Right lobe of liver (tissue), 4 donors: ENCODE measurements at regions not wholly inside any gene's neighbourhood (a gene's known extent, or its start where the extent isn't known, plus 50 kb on each side); places are given as distances from the start of the nearest gene placed in this dataset.
"Not testable (repeated sequence)": the region's sequence is repeated elsewhere in the genome, so short reads cannot be mapped to it uniquely, and the experiment has no call there.

ENCODE experiments used
- POLR2A ChIP-seq: fragments of 450-650 bp; IDR thresholded peaks from one replicate; pipeline ENCODE4 v1.6.1; 2017; ENCODE audit warnings: antibody characterized with exemption, mild to moderate bottlenecking
- TF ChIP-seq, protein P1 (sequence below), 4 donors: fragments of 200-600 bp in 3 of 4; fragments of 450-650 bp in 1 of 4; IDR thresholded peaks; one replicate each; pipeline versions ENCODE4 v1.5.1 to v1.8.0; 2016 to 2022; ENCODE audit warnings: antibody characterized with exemption in 4 of 4, mild to moderate bottlenecking in 2 of 4
- donor health status: DM: no; HTN: no; CAD: no.
- donor health status: DM: no; HTN: no; CAD: no.
- donor health status: DM: no; HTN: yes; CAD: no.

DNA sequence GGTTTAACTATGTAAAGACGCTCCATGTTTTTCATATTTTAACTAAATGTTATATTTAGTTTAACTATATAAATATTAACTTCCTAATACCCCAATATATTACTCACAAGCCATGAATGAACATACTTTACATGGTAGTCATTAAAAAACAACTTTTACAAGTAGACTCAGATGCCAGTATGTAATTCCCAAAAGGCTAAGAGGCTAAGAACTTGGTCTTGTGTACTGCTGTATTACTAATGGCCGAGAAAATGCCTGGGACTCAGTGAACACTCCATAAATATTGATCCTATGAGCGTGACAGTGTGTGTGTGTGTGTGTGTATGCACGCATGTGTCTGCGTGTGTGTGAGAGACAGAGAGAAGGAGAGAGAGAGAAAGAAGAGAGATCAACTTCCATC, 2342.0 kb upstream of the PCDH20 start:
- TF ChIP-seq, protein P1, sequence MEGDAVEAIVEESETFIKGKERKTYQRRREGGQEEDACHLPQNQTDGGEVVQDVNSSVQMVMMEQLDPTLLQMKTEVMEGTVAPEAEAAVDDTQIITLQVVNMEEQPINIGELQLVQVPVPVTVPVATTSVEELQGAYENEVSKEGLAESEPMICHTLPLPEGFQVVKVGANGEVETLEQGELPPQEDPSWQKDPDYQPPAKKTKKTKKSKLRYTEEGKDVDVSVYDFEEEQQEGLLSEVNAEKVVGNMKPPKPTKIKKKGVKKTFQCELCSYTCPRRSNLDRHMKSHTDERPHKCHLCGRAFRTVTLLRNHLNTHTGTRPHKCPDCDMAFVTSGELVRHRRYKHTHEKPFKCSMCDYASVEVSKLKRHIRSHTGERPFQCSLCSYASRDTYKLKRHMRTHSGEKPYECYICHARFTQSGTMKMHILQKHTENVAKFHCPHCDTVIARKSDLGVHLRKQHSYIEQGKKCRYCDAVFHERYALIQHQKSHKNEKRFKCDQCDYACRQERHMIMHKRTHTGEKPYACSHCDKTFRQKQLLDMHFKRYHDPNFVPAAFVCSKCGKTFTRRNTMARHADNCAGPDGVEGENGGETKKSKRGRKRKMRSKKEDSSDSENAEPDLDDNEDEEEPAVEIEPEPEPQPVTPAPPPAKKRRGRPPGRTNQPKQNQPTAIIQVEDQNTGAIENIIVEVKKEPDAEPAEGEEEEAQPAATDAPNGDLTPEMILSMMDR (IDR thresholded peaks at IDR 0.05), result not testable (repeated sequence)
- not testable (repeated sequence) for TF ChIP-seq POLR2A
